ENCODE measurements at regions not wholly inside any gene's neighbourhood (a gene's known extent, or its start where the extent isn't known, plus 50 kb on each side); places are given as distances from the start of the nearest gene placed in this dataset.

DNA sequence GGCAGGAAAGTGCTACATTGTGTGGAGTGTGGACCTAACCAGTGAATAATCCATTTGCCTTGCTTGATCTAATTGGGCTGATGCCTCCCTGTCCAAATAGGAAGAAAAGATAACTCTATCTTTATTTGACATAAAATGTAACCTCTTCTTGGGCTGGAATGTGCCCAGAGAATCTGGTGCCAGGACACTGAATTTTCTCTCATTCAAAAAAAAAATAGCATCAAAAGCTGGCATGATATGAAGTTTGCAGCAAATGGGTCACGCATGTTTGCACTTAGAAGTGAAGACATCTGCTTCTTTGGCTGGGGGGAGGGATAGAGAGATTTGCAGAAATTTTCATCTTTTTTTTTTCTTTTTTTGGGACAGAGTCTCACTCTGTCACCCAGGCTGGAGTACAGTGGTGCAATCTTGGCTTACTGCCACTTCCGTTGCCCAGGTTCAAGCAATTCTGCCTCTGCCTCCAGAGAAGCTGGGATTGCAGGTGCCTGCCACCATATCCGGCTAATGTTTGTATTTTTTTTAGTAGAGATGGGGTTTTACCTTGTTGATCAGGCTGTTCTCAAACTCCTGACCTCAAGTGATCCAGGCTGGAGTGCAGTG lies 478.2 kb upstream of the EEF2KMT start:
- TF ChIP-seq, protein P1, sequence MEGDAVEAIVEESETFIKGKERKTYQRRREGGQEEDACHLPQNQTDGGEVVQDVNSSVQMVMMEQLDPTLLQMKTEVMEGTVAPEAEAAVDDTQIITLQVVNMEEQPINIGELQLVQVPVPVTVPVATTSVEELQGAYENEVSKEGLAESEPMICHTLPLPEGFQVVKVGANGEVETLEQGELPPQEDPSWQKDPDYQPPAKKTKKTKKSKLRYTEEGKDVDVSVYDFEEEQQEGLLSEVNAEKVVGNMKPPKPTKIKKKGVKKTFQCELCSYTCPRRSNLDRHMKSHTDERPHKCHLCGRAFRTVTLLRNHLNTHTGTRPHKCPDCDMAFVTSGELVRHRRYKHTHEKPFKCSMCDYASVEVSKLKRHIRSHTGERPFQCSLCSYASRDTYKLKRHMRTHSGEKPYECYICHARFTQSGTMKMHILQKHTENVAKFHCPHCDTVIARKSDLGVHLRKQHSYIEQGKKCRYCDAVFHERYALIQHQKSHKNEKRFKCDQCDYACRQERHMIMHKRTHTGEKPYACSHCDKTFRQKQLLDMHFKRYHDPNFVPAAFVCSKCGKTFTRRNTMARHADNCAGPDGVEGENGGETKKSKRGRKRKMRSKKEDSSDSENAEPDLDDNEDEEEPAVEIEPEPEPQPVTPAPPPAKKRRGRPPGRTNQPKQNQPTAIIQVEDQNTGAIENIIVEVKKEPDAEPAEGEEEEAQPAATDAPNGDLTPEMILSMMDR (IDR thresholded peaks at IDR 0.05; ENCODE audit: low read depth, low read length): no peak
- TF ChIP-seq EZH2phosphoT487 (IDR thresholded peaks at IDR 0.05; ENCODE audit: low read depth): no peak
